GM18951 (cell line): ENCODE measurements at regions not wholly inside any gene's neighbourhood (a gene's known extent, or its start where the extent isn't known, plus 50 kb on each side); places are given as distances from the start of the nearest gene placed in this dataset.

Experiments used
- POLR2A ChIP-seq: IDR thresholded peaks from 4 replicates; pipeline ENCODE4 v1.6.1; 2011; ENCODE audit warnings: mild to moderate bottlenecking; ENCODE audit not compliant: insufficient read length, insufficient read depth; ENCODE audit errors: extremely low read depth
- in situ Hi-C: fragments of 300-500 bp; cut with MboI; formaldehyde crosslinking; loops from one replicate; pipeline ENCODE4 v1.12.0; 2022; ENCODE audit warnings: low sequenced_read_pairs, mixed read lengths, inconsistent platforms; ENCODE audit not compliant: unreplicated experiment

DNA sequence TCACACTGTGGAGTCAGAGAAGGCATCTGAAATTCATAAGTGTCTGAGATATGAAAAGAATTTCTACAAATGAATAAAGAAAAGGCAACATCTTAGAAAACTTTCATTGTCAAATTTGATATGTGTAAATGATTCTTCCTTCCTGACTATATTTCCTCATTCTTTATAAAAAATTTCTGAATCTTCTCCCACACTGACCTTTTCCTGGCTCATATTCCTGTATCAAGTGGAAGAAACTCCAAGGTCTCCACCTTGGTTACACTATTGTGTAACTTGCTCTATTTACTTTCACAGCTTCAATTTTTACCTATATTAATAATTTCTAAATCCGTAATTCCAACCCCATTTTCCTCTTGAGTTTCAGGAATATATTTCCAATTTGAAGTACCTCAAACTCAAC, 93.5 kb upstream of the FBXL7 start:
- TF ChIP-seq POLR2A: no peak
- in situ Hi-C loops: no loop called here

DNA sequence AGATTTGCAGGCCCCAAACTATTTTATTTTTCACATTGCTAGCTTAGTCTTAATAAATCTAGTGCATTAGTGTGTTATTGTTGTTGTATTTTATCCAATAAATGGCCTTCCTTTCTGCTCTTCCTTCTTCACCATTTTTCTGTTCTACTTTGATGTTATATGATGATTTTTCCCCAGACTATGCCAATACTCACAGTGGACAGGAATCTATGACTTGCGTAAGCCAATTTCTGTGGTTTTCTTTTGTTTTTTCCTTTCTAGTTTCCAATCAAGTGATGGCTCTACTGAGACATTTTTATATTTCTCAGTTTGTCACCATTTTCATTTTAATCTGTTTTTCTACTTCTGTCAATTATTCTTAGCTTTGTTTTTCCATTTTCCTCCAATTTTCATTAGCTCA, 106.8 kb upstream of the FBXL7 start:
- in situ Hi-C loops: no loop called here
- TF ChIP-seq POLR2A: no peak

DNA sequence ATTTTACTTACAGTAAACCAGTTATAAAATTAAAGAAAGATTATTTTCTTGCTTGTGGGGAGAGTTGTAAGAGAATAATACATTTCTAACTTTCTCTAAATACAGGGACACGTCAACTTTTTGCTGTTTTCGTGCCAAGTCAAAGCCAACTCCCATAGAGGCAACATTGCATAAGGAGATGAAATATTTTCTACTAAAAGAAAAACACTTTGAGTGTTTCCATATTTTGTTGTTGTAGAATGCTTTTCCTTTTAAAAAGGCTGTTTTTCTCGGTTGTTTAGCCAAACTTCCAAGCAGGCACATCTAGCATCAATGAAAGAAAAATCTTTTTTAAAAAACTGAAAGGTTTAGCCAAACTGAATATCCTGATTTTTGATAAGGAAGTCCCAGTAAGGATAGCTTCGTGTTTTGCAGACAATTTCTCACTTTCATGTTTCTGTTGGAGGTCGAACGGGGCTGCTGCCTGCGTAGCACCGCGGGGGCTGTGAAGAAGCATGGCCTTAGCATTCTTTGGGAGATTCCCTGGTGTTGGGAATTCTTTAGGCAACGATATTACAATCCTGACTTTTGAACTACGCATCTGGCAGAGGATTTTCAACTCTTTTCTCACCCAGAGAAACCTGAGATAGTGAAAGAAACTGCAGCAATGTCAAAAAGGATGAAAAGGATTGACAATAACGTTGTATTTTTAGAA, 108.1 kb upstream of the FBXL7 start:
- no peak for TF ChIP-seq POLR2A
- in situ Hi-C loops: no loop called here

DNA sequence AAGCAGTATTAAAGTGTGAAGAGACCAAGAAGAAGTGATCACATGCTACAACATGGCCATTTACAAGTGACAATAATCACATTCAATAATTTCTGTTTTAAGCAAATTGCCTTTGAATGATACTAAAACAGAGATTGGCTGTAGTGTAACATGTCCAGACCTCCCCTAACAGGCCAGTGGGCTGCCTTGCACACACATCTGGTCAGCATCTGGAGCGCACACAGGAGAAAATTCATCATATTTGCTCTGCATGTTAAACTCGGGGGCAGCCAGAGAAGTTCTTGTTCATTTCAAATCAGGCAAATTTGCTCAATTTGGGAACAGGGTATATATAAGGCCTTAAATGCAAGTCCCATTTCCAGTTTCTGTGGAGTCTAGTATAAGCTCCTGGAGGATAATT, 111.1 kb upstream of the FBXL7 start:
- in situ Hi-C loops: no loop called here
- no peak for TF ChIP-seq POLR2A

DNA sequence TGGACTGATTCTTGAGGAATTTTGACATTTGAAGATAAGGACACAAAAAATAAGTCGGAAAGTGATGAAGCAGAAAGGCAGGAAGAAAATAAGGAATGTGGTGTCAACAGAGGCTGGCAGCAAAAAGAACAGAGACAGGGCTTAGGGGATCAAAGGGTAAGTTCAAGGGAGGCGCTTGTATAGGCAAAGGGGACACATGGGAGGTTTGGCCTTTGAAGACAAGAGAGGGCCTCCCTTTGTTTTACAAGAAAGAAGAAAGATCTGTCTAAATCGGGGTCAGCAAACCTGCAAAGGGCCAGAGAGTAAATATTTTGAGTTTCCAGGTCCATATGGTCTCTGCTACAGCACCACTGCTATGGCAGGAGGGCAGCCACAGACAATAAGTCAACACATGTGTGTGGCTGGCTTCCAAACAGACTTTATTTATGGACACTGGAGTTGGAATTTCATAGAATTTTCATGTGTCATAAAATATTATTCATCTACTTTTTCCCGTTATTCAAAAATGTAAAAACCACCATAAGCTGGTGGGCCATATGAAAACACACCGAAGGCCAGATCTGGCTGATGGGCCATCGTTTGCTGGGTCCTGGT, 112.0 kb upstream of the FBXL7 start:
- in situ Hi-C loops: no loop called here
- TF ChIP-seq POLR2A: no peak

DNA sequence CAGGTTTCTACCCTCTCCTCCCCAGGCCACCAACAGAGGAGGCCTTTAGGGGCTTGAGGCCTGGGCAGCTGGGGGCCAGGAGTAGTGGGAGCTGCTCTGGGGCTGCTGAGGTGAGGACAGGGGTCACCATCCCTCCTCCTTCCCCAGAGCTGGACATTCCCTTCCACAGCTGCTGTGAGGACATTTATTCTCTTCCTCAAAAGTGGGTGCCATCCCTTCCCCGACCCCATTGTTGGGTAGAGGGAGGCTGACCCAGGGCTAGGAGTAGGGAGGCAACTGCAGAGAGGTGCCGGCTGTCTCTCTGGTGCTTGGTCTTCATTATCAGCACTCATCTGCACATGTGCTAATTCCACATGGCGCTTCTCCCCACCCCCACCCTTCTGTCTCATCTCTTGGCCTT, 113.9 kb upstream of the FBXL7 start:
- in situ Hi-C loops: no loop called here
- no peak for TF ChIP-seq POLR2A

DNA sequence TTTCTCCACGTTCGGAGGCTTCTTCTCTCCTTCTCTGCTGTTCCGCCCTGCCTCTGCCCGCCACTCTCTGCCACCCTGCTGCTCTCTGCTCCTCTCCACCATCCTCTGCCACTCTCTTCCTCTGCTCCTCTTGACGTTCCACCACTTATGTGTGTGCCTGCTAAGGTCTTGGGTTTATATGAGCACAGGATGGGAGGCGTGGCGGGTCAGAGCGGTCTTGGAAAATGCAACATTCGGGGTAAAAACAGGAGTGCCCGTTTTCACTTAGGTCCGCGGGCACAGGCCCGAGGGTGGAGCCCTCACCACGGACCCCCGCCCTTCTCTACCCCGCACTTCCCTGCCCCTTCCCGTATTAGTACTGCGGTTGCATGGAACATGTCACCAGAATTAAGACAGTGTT, 114.4 kb upstream of the FBXL7 start:
- in situ Hi-C loops: no loop called here
- TF ChIP-seq POLR2A: no peak

DNA sequence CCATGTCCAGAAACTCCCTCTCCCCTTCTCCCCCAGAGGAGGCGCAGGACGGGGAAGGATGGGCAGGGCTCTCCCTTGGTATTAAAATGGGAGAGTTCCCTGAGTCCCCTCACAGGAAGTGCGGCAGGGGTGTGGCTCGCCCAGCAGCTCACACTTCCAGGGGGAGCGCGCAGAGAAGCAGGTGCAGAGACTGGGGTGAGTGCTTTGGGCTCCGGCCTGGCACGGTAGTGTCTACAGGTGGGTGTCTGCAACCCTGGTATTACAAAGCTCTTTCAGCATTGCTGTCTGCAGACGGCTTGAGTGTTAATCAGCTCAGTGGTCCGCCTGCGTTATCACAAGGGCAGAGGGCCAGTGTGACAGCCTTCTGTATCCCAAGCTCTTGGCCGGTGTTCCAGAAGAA, 114.9 kb upstream of the FBXL7 start:
- TF ChIP-seq POLR2A: no peak

DNA sequence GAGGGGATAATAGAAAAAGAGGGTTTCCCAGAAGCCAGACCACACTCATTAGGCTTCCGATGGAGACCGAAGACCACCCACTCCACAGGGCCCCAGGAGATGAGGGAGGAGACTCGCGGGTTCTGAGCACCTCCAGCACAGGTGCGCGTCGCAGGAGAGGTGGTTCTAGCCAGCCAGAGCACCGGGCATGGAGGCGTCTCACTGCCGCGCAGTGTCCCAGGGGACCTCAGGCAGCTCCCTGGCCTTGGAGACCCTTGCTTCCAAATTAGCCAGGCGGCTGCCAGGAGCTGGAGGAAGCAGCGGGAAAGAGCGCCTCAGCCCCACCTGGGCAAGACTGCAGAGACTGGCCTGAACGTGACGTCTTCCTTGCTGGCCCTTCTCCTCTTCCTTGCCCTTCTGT, 115.4 kb upstream of the FBXL7 start:
- in situ Hi-C loops: no loop called here
- no peak for TF ChIP-seq POLR2A

More for the DNA sequence above, 114.9 kb upstream of the FBXL7 start:
- in situ Hi-C loops: no loop called here

DNA sequence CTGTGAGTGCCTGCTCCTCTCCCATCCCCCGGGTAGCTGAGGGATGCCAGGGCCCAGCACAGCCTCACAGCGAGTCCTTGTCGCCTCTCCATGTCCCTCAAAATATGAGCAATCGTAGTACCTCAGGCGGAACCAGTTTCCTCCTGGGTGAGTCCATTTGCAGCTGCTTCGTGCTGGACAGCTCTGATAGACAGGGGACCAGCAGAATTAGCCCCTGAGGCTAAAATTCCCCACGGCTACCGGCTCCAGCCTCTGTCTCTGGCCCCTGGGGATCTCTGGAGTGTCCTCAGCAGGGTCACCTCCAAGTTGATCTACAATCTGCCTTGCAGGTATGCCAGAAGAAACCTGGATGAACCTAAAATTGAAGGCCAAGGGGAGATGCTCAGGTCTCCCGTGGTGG, 115.8 kb upstream of the FBXL7 start:
- no peak for TF ChIP-seq POLR2A
- in situ Hi-C loops: no loop called here

DNA sequence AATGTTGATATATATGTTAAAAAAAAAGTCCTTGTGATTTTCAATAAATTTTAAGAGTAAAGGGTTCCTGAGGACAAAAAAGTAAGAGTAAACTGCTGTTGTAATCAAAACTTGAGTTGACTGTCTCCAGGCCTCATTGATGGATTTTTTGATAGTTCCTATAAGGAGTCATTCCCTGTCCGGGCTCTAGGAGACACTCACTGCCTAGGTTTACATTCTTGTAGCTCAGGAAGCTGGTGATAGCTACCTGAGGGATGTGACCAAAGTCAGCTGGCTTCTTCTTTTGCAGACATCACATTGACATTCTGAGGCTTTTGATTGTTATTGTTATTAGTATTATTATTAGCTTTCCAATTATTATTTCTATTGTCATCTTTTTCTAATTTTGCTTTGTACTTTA, 116.5 kb upstream of the FBXL7 start:
- TF ChIP-seq POLR2A: no peak
- in situ Hi-C loops: no loop called here

DNA sequence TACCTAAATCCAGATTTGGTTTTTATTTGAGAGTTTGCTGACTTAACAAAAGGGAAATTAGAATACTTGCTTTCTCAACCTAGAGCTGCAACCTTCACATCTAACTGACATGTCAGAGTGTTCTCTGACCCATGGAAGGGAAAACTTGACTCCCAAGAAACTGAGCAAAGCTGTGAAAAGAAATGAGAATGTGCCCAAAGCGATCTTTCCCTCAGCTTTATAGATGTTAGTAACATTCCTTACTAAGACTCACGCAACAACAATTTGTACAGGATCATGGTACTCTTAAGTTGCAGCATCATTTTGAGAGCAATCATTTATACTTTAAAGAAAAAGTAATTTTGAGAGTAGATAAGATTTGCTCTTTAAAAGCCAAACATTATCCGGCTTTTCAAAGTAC, 117.0 kb upstream of the FBXL7 start:
- in situ Hi-C loops: no loop called here

DNA sequence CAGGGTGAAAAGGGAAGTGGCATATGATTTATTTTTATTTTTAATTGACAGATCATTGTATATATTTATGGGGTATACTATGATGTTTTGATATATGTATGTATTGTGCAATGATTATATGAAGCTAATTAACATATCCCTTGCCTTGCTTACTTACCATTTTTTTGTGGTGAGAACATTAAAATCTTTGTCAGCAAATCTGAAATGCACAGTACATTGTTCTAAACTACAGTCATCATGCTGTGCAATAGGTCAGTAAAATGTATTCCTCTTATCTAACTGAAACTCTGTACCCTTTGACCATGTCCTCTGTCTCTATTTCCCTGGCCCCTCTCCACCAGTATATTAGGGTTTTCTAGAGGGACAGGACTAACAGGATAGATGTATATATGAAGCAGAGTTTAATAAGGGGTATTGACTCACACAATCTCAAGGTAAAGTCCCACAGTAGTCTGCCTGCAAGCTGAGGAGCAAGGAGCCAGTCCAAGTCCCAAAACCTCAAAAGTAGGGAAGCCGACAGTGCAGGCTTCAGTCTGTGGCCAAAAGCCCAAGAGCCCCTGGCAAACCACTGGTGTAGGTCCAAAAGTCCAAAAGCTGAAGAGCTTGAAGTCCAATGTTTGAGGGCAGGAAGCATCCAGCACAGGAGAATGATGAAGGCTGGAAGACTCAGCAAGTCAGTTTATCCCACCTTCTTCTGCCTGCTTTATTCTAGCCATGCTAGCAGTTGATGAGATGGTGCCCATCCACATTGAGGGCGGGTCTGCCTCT, 122.2 kb upstream of the FBXL7 start:
- TF ChIP-seq POLR2A: no peak
- in situ Hi-C loops: no loop called here

More for the DNA sequence above, 117.0 kb upstream of the FBXL7 start:
- TF ChIP-seq POLR2A: no peak

DNA sequence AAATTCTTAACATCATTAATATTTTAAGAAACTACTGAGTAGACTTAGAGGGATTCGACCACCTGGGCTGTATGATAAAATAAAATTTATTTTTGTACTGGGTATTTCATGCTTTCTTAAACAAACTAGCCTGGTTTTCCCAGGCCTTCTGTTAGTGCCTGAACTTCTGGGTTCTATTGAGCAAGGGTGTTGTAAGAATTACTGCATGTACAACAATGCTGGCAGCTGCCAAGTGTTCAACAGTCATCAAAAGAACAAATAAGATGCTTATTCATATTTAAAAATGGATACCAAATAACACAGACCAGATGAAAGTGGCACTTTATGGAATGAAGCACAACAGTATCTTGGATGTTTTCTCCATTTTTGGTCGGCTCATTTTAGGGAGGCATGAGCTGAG, 123.2 kb upstream of the FBXL7 start:
- no peak for TF ChIP-seq POLR2A
- in situ Hi-C loops: no loop called here
